Esophagus (tissue), 2 donors: ENCODE measurements at regions not wholly inside any gene's neighbourhood (a gene's known extent, or its start where the extent isn't known, plus 50 kb on each side); places are given as distances from the start of the nearest gene placed in this dataset.

ENCODE experiments used
- H3K27ac ChIP-seq, 2 donors: one replicate each; pipeline ENCODE4 v1.5.1; 2013; ENCODE audit warnings: low read depth in 2 of 2, mild to moderate bottlenecking in 2 of 2, inconsistent platforms in 1 of 2, low read length in 1 of 2, moderate library complexity in 1 of 2
- H3K27me3 ChIP-seq, 2 donors: one replicate each; pipeline ENCODE4 v1.6.1; 2013; ENCODE audit warnings: low read length in 2 of 2, control low read depth in 1 of 2, mild to moderate bottlenecking in 1 of 2; ENCODE audit not compliant: insufficient read depth in 2 of 2, control insufficient read depth in 1 of 2
- H3K36me3 ChIP-seq, 2 donors: one replicate each; pipeline ENCODE4 v1.6.1; 2013; ENCODE audit warnings: low read length in 1 of 2; ENCODE audit not compliant: control insufficient read depth in 2 of 2, insufficient read depth in 2 of 2
- H3K4me1 ChIP-seq, 2 donors: one replicate each; pipeline ENCODE4 v1.6.1; 2013; ENCODE audit warnings: low read length in 1 of 2; ENCODE audit not compliant: control insufficient read depth in 2 of 2, insufficient read depth in 2 of 2
- H3K4me3 ChIP-seq, 2 donors: one replicate each; pipeline ENCODE4 v1.5.1; 2013; ENCODE audit warnings: low read length in 2 of 2, mild to moderate bottlenecking in 2 of 2, low read depth in 1 of 2, moderate library complexity in 1 of 2
- H3K9me3 ChIP-seq, 2 donors: one replicate each; pipeline ENCODE4 v1.6.1; 2013; ENCODE audit warnings: mild to moderate bottlenecking in 2 of 2, low read depth in 1 of 2, low read length in 1 of 2, moderate library complexity in 1 of 2; ENCODE audit not compliant: control insufficient read depth in 2 of 2, insufficient read depth in 1 of 2
- WGBS, 2 donors: extraction: QIAGEN DNeasy Blood & Tissue Kit; methylation state at CpG; one replicate each; pipeline ENCODE4 v1.1.7; 2013; 5-methylcytosine and 5-hydroxymethylcytosine counted together
- donor health status: healthy with polysubstance abuse.
- donor health status: Bipolar disorder and iron deficiency.

DNA sequence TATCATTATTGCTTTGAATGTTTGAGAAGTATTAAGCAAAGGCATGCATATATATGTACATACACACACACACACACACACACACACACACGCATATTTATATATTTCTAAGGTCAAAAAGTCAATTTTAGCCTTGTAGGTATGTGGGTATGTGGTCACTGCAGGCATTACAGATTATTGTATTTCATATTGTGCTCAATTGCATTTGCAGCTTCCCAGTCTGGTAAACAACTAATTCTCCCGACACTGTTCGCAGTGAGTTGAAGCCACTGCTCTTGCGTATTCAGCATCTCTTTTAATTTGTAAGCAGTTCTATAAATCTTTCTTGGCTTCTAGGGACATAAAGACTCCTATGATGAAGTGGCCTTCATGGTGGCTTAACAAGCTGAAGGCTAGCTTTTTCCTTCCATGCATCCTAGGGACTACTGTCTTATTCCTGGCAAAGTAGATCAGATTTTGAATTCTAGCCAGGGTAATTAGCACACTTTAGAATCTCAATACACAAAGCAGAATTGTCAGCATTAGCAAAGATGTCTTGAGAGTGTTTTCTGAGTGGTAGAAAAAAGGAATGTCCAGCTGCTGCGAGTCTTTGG, 368.6 kb upstream of the NEGR1 start:
- no peaks in the 10 kb centered on the region for H3K36me3 ChIP-seq
- H3K9me3 ChIP-seq: peaks cover 4 to 5% of the 10 kb centered on the region in 2 donors
- H3K27ac ChIP-seq: no peak overlapping the region
- WGBS, 2 donors: 72 to 74% methylated on average over 5 of the region's 5 CpGs
- no peaks in the 10 kb centered on the region for H3K27me3 ChIP-seq
- no peak overlapping the region for H3K4me3 ChIP-seq
- H3K4me1 ChIP-seq: no peaks in the 10 kb centered on the region

DNA sequence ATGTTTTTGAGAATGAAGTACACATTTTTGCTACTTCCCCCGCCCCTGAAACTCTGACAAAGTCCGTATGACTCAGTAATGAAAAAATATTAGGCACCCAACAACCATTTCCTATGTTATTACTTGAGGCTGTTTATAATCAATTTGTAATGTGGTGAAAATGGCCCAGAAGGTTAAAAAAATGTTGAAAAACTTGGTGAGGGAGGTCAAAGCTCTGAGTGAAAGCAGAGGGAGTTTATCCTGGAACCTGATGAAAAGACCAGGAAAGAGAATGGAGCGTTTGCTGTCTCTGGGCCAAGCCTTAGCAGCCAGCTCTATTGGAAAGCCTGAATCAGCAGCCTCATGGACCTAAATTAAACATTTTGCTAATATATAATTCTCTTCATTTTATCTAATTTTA, 367.7 kb upstream of the NEGR1 start:
- Histone ChIP-seq H3K36me3 (no peaks in the 10 kb centered on the region), H3K4me1 (no peaks in the 10 kb centered on the region), H3K4me3 (no peak overlapping the region), H3K27me3 (no peaks in the 10 kb centered on the region), H3K9me3 (peaks cover 4 to 5% of the 10 kb centered on the region in 2 donors), H3K27ac (no peak overlapping the region)
- 42 to 52% methylated on average over 3 of the region's 3 CpGs for WGBS, 2 donors

- no peaks in the 10 kb centered on the region for H3K36me3 ChIP-seq
- no peaks in the 10 kb centered on the region for H3K4me1 ChIP-seq
- 83 to 89% methylated on average over 24 of the region's 24 CpGs for WGBS, 2 donors
- no peak overlapping the region for H3K27ac ChIP-seq
- no peak overlapping the region for H3K4me3 ChIP-seq
- H3K9me3 ChIP-seq: peaks cover 4 to 5% of the 10 kb centered on the region in 2 donors
- no peaks in the 10 kb centered on the region for H3K27me3 ChIP-seq
These were observed 367.0 kb upstream of the NEGR1 start for GRCh38 chr1:72649211-72649888.

DNA sequence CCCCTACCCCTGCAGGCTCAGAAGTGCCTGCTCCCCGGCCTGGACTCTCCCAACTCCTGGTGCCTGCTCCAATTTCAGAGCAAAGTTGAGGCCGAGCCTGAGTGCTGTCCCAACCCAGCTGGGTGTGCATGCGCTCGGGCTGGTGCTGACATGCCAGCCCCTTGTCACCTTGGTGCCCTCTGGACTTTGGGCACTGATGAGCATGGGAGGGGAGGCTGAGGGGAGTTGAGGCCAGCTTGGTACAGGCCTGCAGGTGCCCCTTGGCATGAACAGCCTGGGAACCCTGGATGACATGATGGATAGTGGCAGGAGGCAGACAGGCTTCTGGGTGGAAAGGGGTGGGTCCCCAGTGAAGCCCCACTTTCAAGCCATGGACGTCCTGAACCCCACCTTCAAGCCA, 366.1 kb upstream of the NEGR1 start:
- Histone ChIP-seq H3K4me3 (no peak overlapping the region), H3K27me3 (no peaks in the 10 kb centered on the region), H3K36me3 (no peaks in the 10 kb centered on the region), H3K9me3 (peaks cover 4 to 5% of the 10 kb centered on the region in 2 donors), H3K27ac (no peak overlapping the region), H3K4me1 (no peaks in the 10 kb centered on the region)
- 58 to 65% methylated on average over 5 of the region's 5 CpGs for WGBS, 2 donors

DNA sequence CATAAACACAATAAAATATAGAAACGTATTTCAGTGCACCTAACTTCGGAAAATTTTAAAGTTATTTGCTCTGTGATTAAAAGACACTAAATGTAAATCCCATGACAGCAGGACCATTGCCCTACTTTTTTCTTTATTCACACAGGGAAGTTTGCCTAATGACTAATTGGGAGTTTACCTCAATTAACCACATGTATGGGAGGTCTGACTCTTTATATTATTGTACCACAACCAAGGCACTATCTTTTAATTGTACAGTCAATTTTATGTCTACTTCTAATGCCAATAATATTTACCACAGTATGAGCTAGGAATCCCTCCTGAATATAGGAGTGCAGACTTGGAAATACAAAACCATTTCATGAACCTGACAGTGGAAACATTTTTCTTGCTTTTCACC, 360.8 kb upstream of the NEGR1 start:
- Histone ChIP-seq H3K27me3 (no peaks in the 10 kb centered on the region), H3K36me3 (no peaks in the 10 kb centered on the region), H3K4me1 (no peaks in the 10 kb centered on the region), H3K9me3 (peaks cover 0 to 1% of the 10 kb centered on the region in 2 donors), H3K27ac (no peak overlapping the region), H3K4me3 (no peak overlapping the region)
- 80 to 86% methylated on average over 2 of the region's 2 CpGs for WGBS, 2 donors

GRCh38 chr1:72637593-72637992, 355.3 kb upstream of the NEGR1 start:
- Histone ChIP-seq H3K27ac (no peak overlapping the region), H3K4me1 (no peaks in the 10 kb centered on the region), H3K36me3 (no peaks in the 10 kb centered on the region), H3K4me3 (no peak overlapping the region), H3K27me3 (no peaks in the 10 kb centered on the region), H3K9me3 (no peaks in the 10 kb centered on the region)
- 59 to 68% methylated on average over 1 of the region's 1 CpG for WGBS, 2 donors

- Histone ChIP-seq H3K27me3 (no peaks in the 10 kb centered on the region), H3K27ac (no peak overlapping the region), H3K4me3 (no peak overlapping the region), H3K4me1 (no peaks in the 10 kb centered on the region), H3K36me3 (no peaks in the 10 kb centered on the region), H3K9me3 (no peaks in the 10 kb centered on the region)
- WGBS, 2 donors: 55 to 65% methylated on average over 2 of the region's 2 CpGs
These were observed 354.3 kb upstream of the NEGR1 start for GRCh38 chr1:72636631-72637030.

DNA sequence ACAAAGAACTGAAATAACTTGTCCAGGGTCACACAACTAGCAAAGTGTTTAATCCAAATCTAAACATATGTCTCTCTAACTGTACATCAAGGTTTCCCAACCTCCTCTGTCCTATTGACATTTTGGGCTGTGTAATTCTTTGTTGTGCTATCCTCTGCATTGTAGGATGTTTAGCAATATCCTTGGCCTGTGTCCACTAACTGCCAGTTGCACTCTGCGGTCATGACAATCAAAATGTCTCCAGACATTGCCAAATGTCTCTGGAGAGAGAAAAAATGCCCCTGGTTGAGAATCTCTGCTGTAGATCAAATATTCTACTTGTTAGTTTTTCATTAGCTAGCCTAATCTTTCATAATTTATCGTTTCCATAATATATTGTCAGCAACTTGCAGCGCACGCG, 353.4 kb upstream of the NEGR1 start:
- Histone ChIP-seq H3K9me3 (no peaks in the 10 kb centered on the region), H3K27ac (no peak overlapping the region), H3K36me3 (no peaks in the 10 kb centered on the region), H3K27me3 (no peaks in the 10 kb centered on the region), H3K4me3 (no peak overlapping the region), H3K4me1 (no peaks in the 10 kb centered on the region)
- 55 to 66% methylated on average over 5 of the region's 5 CpGs for WGBS, 2 donors

- no peak overlapping the region for H3K27ac ChIP-seq
- 66% methylated on average over 3 of the region's 3 CpGs for WGBS, 2 donors
- H3K4me1 ChIP-seq: no peaks in the 10 kb centered on the region
- H3K4me3 ChIP-seq: no peak overlapping the region
- H3K36me3 ChIP-seq: no peaks in the 10 kb centered on the region
- no peaks in the 10 kb centered on the region for H3K27me3 ChIP-seq
- no peaks in the 10 kb centered on the region for H3K9me3 ChIP-seq
These were observed 352.6 kb upstream of the NEGR1 start for GRCh38 chr1:72634946-72635345.

GRCh38 chr1:72631449-72631848, 349.1 kb upstream of the NEGR1 start:
- Histone ChIP-seq H3K9me3 (no peaks in the 10 kb centered on the region), H3K4me3 (no peak overlapping the region), H3K36me3 (no peaks in the 10 kb centered on the region), H3K27ac (no peak overlapping the region), H3K4me1 (no peaks in the 10 kb centered on the region), H3K27me3 (no peaks in the 10 kb centered on the region)
- 45 to 48% methylated on average over 2 of the region's 2 CpGs for WGBS, 2 donors
